Vagina (tissue), 2 donors: ENCODE measurements at regions not wholly inside any gene's neighbourhood (a gene's known extent, or its start where the extent isn't known, plus 50 kb on each side); places are given as distances from the start of the nearest gene placed in this dataset.
"Not testable (repeated sequence)": the region's sequence is repeated elsewhere in the genome, so short reads cannot be mapped to it uniquely, and the experiment has no call there.

Experiments used
- CTCF ChIP-seq, 3 experiments: fragments of 450-650 bp in 2 of 3; fragments of 200-600 bp in 1 of 3; sonication (generic) in 1 of 3; IDR thresholded peaks; one replicate each; pipeline ENCODE4 v1.5.1; 2017 to 2019; ENCODE audit warnings: antibody characterized with exemption in 3 of 3, mild to moderate bottlenecking in 2 of 3, moderate library complexity in 2 of 3
- POLR2A ChIP-seq, 2 donors: fragments of 450-650 bp; IDR thresholded peaks; one replicate each; pipeline ENCODE4 v1.6.1; 2017; ENCODE audit warnings: antibody characterized with exemption in 2 of 2, mild to moderate bottlenecking in 2 of 2, moderate library complexity in 2 of 2

DNA sequence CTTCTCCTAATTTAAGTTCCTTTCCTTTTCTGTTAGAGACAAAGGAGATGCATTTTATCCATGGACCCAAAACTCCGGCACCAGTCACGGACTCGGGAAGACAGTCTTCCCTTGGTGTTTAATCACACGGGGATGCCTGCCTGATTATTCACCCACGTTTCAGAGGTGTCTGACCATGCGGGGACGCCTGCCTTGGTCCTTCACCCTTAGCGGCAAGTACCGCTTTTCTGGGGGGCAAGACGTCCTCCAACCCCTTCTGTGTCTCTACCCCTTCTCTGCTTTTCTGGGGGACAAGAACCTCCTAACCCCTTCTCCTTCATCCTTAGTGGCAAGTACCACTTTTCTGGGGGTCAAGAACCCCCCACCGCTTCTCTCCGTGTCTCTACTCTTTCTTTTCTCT, 816.9 kb upstream of the VRK2 start:
- TF ChIP-seq CTCF, POLR2A (IDR thresholded peaks at IDR 0.05): not testable (repeated sequence)
